Activated CD4-positive, alpha-beta T cell treated with anti-CD3 and anti-CD28 coated beads for 48 hours (primary cell): ENCODE measurements at regions not wholly inside any gene's neighbourhood (a gene's known extent, or its start where the extent isn't known, plus 50 kb on each side); places are given as distances from the start of the nearest gene placed in this dataset.

Source experiments
- DNase-seq: peaks from one replicate; pipeline ENCODE4 v3.0.0-alpha.2; 2020

GRCh38 chr4:81860111-81860510, 388.4 kb upstream of the RASGEF1B start:
- no peak for DNase-seq

- no peak for DNase-seq
Observed at GRCh38 chr4:81854406-81854805, 382.7 kb upstream of the RASGEF1B start.

- DNase-seq: no peak
Observed at GRCh38 chr4:81852031-81852715, 380.5 kb upstream of the RASGEF1B start.

- no peak for DNase-seq
Observed at GRCh38 chr4:81850701-81851100, 379.0 kb upstream of the RASGEF1B start.

- no peak for DNase-seq
Observed at GRCh38 chr4:81845761-81846160, 374.1 kb upstream of the RASGEF1B start.

GRCh38 chr4:81845273-81845672, 373.6 kb upstream of the RASGEF1B start:
- DNase-seq: no peak

- peak; percentile 84 for DNase-seq
Observed at GRCh38 chr4:81844717-81845116, 373.0 kb upstream of the RASGEF1B start.

- DNase-seq: peak; percentile 9
Observed at GRCh38 chr4:81839347-81840042, 367.8 kb upstream of the RASGEF1B start.

- no peak for DNase-seq
Observed at GRCh38 chr4:81838586-81838985, 366.9 kb upstream of the RASGEF1B start.

- DNase-seq: no peak
Observed at GRCh38 chr4:81836716-81837115, 365.0 kb upstream of the RASGEF1B start.

- DNase-seq: no peak
Observed at GRCh38 chr4:81833576-81833975, 361.9 kb upstream of the RASGEF1B start.

- no peak for DNase-seq
Observed at GRCh38 chr4:81828991-81829390, 357.3 kb upstream of the RASGEF1B start.

- DNase-seq: peak; percentile 53
Observed at GRCh38 chr4:81827577-81828202, 356.0 kb upstream of the RASGEF1B start.

GRCh38 chr4:81826817-81827424, 355.2 kb upstream of the RASGEF1B start:
- DNase-seq: no peak

GRCh38 chr4:81826335-81826734, 354.6 kb upstream of the RASGEF1B start:
- DNase-seq: no peak

- no peak for DNase-seq
Observed at GRCh38 chr4:81818385-81818920, 346.7 kb upstream of the RASGEF1B start.

GRCh38 chr4:81816031-81816761, 344.5 kb upstream of the RASGEF1B start:
- no peak for DNase-seq

- DNase-seq: no peak
Observed at GRCh38 chr4:81814987-81815541, 343.4 kb upstream of the RASGEF1B start.

- no peak for DNase-seq
Observed at GRCh38 chr4:81811562-81812293, 340.0 kb upstream of the RASGEF1B start.

GRCh38 chr4:81808011-81808672, 336.4 kb upstream of the RASGEF1B start:
- no peak for DNase-seq

- DNase-seq: no peak
Observed at GRCh38 chr4:81807386-81807785, 335.7 kb upstream of the RASGEF1B start.
